ENCODE measurements at regions not wholly inside any gene's neighbourhood (a gene's known extent, or its start where the extent isn't known, plus 50 kb on each side); places are given as distances from the start of the nearest gene placed in this dataset.

DNA sequence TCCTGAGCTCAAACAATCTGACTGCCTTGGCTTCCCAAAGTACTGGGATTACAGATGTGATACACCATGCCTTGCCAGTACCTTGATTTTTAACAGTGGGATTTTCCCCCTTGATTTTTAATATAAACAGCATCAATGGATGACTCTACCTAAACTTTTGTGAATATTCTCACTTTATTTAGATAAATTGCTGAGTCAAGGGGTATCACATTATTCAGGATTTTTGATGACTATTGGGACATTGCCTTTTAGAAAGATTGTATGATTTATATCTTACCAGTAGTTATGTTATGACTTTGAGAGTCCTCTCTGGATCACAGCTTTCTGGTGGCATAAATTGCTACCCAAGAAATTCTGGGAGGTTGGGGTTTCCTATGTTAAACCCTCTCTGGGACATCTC, 112.5 kb upstream of the SPAG17 start:
- H2BK15ac ChIP-seq (ENCODE audit: low read depth, low read length), result no peak overlapping the region
- no peak overlapping the region for H3K14ac ChIP-seq (replicated peaks; ENCODE audit: low read depth, low read length)
- no peak overlapping the region for H3K56ac ChIP-seq (ENCODE audit: extremely low read depth, insufficient read depth, low read length)
- H3K4ac ChIP-seq (ENCODE audit: low read depth, low read length), result no peak overlapping the region
- in situ Hi-C loops (cut with MboI; ENCODE audit: low sequenced_read_pairs) (no loop called here), intact Hi-C loops (cut with micrococcal nuclease) (no loop called here), dilution Hi-C loops (cut with HindIII; ENCODE audit: low sequenced_read_pairs, unreplicated experiment) (no loop called here)
- CTCF ChIA-PET, result no interaction called here
- no peak overlapping the region for H2AFZ ChIP-seq (replicated peaks; ENCODE audit: low read length, poor library complexity)
- no peak overlapping the region for H3K27ac ChIP-seq (ENCODE audit: insufficient read depth, low read length)
- no TSS peak for BruUV-seq (replicated peaks)
- no peak overlapping the region for H4K5ac ChIP-seq (ENCODE audit: low read depth, low read length)
- H2AK5ac ChIP-seq (ENCODE audit: low read depth, low read length), result no peak overlapping the region
- no peak overlapping the region for H2BK120ac ChIP-seq (ENCODE audit: low read depth, low read length)
- H3K18ac ChIP-seq (ENCODE audit: low read depth, low read length), result no peak overlapping the region
- H4K20me1 ChIP-seq (ENCODE audit: insufficient read depth, low read length), result no peaks in the 10 kb centered on the region
- no peak overlapping the region for H2BK20ac ChIP-seq (ENCODE audit: low read depth, low read length)
- no peaks in the 10 kb centered on the region for H3K9me1 ChIP-seq (ENCODE audit: insufficient read depth, low read length)
- H3K23ac ChIP-seq (ENCODE audit: low read depth, low read length), result no peak overlapping the region
- no peaks in the 10 kb centered on the region for H3K27me3 ChIP-seq (ENCODE audit: control insufficient read depth, insufficient read depth, low read length)
- H2BK5ac ChIP-seq (ENCODE audit: low read depth, low read length, poor library complexity, severe bottlenecking), result no peak overlapping the region
- H3K4me1 ChIP-seq (ENCODE audit: control insufficient read depth, insufficient read depth, low read length), result no peaks in the 10 kb centered on the region
- H4K8ac ChIP-seq (ENCODE audit: low read depth in 2 of 2, low read length in 2 of 2), result no peak overlapping the region
- H2AK9ac ChIP-seq (replicated peaks; ENCODE audit: low read depth, low read length, poor library complexity), result no peak overlapping the region
- no peaks in the 10 kb centered on the region for H3K36me3 ChIP-seq (ENCODE audit: control insufficient read depth, insufficient read depth, low read length)
- H3K9ac ChIP-seq (ENCODE audit: low read depth, low read length), result no peak overlapping the region
- TF ChIP-seq MAFK (IDR thresholded peaks at IDR 0.05; ENCODE audit: low read depth, low read length), result peak; percentile 42
- TF ChIP-seq, protein P1, sequence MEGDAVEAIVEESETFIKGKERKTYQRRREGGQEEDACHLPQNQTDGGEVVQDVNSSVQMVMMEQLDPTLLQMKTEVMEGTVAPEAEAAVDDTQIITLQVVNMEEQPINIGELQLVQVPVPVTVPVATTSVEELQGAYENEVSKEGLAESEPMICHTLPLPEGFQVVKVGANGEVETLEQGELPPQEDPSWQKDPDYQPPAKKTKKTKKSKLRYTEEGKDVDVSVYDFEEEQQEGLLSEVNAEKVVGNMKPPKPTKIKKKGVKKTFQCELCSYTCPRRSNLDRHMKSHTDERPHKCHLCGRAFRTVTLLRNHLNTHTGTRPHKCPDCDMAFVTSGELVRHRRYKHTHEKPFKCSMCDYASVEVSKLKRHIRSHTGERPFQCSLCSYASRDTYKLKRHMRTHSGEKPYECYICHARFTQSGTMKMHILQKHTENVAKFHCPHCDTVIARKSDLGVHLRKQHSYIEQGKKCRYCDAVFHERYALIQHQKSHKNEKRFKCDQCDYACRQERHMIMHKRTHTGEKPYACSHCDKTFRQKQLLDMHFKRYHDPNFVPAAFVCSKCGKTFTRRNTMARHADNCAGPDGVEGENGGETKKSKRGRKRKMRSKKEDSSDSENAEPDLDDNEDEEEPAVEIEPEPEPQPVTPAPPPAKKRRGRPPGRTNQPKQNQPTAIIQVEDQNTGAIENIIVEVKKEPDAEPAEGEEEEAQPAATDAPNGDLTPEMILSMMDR (conservative IDR thresholded peaks at IDR 0.05; ENCODE audit: low read depth, low read length), result no peak
- H3K4me2 ChIP-seq (ENCODE audit: low read depth, low read length), result no peak overlapping the region
- ATAC-seq (ENCODE audit: low read depth) (no peak), DNase-seq (no peak)
- no peaks in the 10 kb centered on the region for H3K9me3 ChIP-seq (ENCODE audit: control insufficient read depth, insufficient read depth, low read length)
- POLR2A ChIA-PET (ENCODE audit: unreplicated experiment), result no interaction called here
- no peak overlapping the region for H3K4me3 ChIP-seq (ENCODE audit: insufficient read depth, low read depth, low read length)
- H3K79me1 ChIP-seq (ENCODE audit: low read depth in 1 of 2, low read length in 2 of 2), result no peaks in the 10 kb centered on the region
- no peak overlapping the region for H4K91ac ChIP-seq (ENCODE audit: insufficient read depth, low read depth, low read length)
